Amniotic epithelial cell (primary cell): ENCODE measurements at regions not wholly inside any gene's neighbourhood (a gene's known extent, or its start where the extent isn't known, plus 50 kb on each side); places are given as distances from the start of the nearest gene placed in this dataset.
"Not testable (repeated sequence)": the region's sequence is repeated elsewhere in the genome, so short reads cannot be mapped to it uniquely, and the experiment has no call there.

Experiments
- DNase-seq: peaks from one replicate; pipeline ENCODE4 v3.0.0-alpha.2; 2010; ENCODE audit warnings: low read depth

- DNase-seq: peak; percentile 24
Observed at GRCh38 chr6:20341564-20341963, 60.1 kb upstream of the E2F3 start.

GRCh38 chr6:20346948-20347347 is 54.7 kb upstream of the E2F3 start:
- not testable (repeated sequence) for DNase-seq

- DNase-seq: peak; percentile 32
Observed at GRCh38 chr6:20348041-20348440, 53.6 kb upstream of the E2F3 start.

GRCh38 chr6:20349225-20349624 is 52.5 kb upstream of the E2F3 start:
- DNase-seq: no peak

DNA sequence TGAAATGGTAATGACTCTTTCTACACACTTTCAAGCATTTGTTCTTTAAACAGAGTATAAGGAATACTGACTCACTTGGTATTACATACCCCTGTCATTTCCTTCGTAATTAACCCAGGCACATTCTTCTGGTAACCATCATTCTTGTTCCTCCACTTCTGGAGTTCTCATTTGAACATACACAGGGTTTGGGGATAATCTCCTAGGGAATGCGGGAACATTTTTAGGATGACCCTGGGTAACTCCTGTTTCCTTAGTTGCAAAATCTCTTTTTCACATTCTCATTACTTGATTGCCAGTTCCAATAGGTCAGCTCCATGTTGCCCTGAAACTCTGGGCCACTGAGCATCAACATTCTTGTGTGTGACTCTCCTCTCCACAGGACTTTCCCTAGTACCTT is 51.5 kb upstream of the E2F3 start:
- peak; percentile 95 for DNase-seq

DNA sequence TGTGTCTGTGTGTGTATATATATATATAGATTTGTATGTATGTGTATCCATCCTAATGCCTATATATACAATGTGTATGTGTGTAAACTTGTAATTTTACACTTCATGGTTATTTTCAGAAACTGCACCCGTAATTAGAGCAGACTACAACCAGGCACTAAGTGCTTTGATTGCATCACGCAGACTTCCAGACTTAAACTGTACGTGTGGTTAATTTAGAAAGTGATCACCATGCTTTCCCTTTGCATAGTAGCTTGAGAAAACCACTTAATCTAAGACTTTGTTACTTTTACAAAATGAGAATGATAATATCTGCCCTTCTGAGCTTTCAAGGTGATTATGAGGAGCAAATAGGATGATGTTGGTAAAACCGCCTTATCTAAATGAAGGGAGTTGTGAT is 50.1 kb upstream of the E2F3 start:
- no peak for DNase-seq
